Hippocampal formation (tissue), 2 donors: ENCODE measurements at regions not wholly inside any gene's neighbourhood (a gene's known extent, or its start where the extent isn't known, plus 50 kb on each side); places are given as distances from the start of the nearest gene placed in this dataset.
A peak's percentile ranks its signal among the peaks of the same experiment; 100 is the strongest.

Experiments used
- DNase-seq, 2 donors: peaks; one replicate each; lab custom pipeline; 2025; lab: John Stamatoyannopoulos, UW

DNA sequence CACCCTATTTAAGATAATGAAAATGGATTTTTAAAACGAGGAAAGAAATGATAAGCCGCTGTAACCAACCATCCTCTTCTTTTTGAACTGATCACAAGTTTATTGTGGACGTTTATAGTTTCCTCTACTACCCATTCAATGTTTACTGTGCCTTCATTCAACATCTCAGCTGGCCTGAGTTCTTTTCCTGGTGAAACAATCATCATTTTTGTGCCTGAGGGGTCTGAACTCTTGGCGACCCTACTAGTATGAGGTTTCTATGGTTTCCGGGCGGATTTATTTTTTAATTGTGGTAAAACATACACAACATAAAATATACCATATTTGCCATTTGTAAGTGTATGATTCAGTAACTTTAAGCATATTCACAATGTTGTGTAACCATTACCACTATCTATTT is 100.7 kb downstream of the SPRY1 start:
- no peak for DNase-seq

DNA sequence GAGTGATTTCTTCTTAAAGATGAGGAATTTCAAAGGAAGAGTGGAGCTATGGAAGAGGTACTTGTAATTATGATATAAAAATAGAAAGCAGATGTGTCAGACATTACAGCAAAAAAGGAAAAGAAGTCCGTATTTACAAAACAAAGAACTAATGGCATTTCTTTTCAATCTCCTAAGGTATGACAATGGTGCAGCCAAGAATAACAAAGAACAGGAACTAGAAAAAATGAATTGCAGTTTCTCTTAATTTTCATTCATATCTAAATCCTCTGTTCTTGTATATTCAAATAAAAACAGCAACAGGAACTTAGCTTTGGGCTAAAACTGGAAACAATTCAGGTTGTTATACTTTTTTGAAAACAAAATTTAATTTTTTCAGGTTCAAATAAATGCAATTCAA is 105.1 kb downstream of the SPRY1 start:
- no peak for DNase-seq

- no peak for DNase-seq
These were observed 107.2 kb downstream of the SPRY1 start for GRCh38 chr4:123503698-123504363.

- peak in 1 of 2 donors; percentile 46 for DNase-seq
These were observed 108.8 kb downstream of the SPRY1 start for GRCh38 chr4:123505095-123506010.

GRCh38 chr4:123506011-123506695 is 109.6 kb downstream of the SPRY1 start:
- no peak for DNase-seq

GRCh38 chr4:123507376-123507775 is 110.8 kb downstream of the SPRY1 start:
- DNase-seq = no peak

DNA sequence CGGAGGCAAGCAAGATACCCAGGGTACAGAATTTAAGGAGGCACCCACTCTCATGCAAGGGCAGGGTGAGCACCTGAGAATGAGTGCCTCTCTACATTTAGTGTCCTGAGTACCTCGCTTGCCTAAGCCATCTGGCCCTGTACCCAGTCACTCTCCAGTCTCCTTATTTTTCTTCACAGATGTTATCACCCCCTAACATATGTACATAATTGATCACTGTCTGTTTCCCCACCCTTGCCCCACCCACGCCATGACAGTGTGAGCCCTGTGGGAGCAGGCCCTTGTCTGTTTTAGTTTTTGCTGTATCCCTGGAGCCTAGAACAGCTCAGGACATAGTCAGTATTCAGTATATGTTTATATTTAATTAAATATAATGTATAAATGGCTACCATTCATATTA is 113.6 kb downstream of the SPRY1 start:
- DNase-seq = no peak

- no peak for DNase-seq
These were observed 114.1 kb downstream of the SPRY1 start for GRCh38 chr4:123510659-123511058.

GRCh38 chr4:123516576-123516975 is 120.0 kb downstream of the SPRY1 start:
- DNase-seq = no peak

DNA sequence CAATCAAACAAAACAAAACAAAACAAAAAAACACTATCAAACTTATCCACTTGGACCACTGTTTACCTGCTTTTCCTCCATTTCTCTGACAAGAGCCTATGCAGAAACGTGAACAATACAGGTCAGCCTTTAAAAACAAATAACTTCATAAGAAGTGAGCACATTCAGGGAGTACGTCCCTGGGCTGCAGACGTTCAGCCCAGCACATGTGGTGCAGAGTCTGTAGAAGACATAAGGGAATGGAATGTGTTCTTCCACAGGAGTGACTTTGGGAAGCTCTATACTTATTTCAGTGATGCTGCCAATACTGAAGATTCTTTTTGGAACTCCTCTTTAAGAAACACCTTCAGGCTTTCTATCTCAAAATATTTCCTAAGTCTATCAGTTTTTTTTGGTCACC is 120.6 kb downstream of the SPRY1 start:
- no peak for DNase-seq

DNA sequence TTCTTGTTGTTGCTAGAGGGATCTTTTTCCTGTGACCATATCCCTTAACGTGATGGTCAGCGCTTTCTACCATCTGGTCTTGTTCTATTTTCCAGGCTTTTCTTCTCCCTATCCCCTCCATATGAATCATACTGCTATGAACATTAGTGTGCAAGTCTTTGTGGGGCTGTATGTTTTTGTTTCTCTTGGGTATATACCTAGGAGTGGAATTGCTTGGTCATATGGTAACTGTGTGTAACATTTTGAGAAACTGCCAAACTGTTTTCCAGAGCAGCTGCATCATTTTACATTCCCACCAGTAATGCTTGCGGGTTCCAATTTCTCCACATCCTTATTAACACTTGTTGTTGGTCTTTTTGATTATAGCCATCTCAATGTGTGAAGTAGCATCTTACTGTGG is 121.4 kb downstream of the SPRY1 start:
- DNase-seq = no peak

GRCh38 chr4:123520325-123520724 is 123.7 kb downstream of the SPRY1 start:
- DNase-seq = no peak

GRCh38 chr4:123522081-123522480 is 125.5 kb downstream of the SPRY1 start:
- DNase-seq = no peak

GRCh38 chr4:123522646-123523045 is 126.1 kb downstream of the SPRY1 start:
- DNase-seq = no peak

DNA sequence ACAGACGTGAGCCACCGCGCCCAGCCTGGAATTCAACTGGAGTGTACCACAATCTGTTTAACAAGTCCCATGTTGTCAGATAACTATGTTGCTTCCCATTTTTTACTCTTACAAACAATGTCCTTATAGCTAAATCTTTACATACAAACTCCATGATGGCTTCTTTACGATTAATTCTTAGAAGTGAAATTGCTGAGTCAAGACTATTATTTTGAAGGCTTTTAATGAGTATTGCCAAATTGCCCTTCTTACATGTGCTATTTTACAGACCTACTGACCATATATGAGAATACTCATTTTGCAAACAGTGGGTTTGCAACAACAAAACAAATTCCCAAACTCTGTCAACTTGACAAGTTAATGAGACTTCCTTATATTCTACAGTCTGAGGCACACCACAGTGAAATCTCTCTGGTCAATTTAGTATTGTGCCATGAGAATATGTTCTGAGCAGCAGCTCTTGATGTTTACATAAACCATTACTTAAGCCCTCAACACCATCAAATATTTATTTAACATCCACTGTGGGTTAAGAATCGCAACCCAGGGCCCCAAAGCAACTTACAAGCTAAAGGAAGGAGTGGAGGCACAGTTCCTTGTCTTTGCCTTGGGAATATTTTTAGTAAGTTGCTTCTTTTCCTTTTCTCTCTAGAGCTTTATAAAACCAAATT is 128.5 kb downstream of the SPRY1 start:
- DNase-seq = no peak

- no peak for DNase-seq
These were observed 129.9 kb downstream of the SPRY1 start for GRCh38 chr4:123526511-123526910.

DNA sequence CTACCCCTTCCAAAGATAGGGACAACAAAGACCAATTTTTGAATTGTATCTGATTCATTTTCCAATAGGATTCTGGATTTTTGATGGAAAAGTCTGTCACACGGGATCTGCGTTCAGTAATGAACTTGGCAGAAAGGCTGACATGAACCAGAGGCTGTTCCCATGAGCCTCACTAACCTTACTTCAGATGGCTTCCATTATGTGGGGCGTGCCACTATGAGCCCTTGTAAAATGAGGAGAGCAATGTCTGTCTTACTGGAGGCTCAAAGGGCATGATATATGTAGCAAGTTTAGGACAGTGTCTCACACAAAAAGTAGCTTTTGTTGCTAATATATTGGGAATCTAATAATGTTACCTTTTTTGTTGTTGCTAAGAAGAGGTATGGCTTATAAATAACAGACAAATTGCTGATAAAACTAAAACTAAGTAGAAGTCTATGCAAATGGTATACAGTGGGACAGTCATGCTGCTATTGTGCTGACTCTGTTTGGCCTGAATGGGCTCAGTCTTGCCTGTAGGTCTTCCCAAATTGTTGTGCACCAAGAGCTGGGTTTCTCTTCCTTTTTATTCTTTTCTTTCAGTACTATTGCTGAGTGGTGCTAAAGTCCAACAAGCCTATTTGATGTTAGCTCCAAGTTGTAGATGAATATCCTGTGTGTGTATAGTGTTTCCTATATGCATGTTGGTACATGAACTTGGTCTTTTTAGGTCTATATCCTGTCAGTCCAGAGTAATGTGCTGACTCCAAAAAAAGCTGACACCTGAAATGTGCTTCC is 132.1 kb downstream of the SPRY1 start:
- no peak for DNase-seq

DNA sequence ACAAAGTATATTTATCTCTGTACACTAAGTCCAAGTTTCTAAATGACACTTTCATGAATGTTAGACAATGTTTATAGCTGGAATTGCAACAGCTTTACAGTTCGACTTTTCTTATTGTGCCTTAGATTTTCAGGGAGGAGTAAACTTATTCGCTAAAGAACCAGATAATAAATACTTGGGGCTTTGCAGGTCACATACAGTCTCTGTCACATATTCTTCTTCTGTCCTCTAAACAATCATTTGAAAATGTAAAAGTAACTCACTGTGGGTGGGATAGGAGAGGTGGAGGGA is 132.6 kb downstream of the SPRY1 start:
- no peak for DNase-seq

- DNase-seq = no peak
These were observed 133.8 kb downstream of the SPRY1 start for GRCh38 chr4:123530357-123530756.

DNA sequence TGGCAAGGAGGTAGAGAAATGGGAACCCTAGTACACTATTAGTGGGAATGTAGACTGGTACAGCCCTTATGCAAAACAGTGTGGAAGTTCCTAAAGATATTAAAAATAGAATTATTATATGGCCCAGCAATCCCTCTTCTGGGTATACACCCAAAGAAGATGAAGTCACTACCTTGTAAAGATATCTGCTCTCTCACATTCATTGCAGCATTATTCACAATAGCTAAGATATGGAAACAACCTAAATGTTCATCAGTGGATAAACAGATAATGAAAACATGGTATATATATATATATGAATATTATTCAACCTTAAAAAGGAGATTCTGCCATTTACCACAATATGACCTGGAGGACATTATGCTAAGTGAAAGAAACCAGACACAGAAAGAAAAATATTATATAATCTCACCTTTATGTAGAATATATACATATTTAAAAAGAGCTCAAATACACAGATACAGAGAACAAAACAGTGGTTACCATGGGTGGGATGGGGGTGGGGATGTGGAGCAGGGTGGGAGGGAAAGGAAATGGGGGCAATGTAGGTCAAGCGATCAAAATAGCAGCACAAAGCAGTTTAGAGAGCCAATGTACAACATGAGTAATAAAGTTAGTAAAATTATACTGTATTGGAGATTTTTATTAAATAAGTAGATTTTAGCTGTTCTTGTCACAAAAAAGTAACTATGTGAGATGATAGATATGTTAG is 138.6 kb downstream of the SPRY1 start:
- DNase-seq = no peak

- no peak for DNase-seq
These were observed 139.6 kb downstream of the SPRY1 start for GRCh38 chr4:123536225-123536624.
